ENCODE measurements at regions not wholly inside any gene's neighbourhood (a gene's known extent, or its start where the extent isn't known, plus 50 kb on each side); places are given as distances from the start of the nearest gene placed in this dataset.
A peak's percentile ranks its signal among the peaks of the same experiment; 100 is the strongest.
"Not testable (repeated sequence)": the region's sequence is repeated elsewhere in the genome, so short reads cannot be mapped to it uniquely, and the experiment has no call there.

DNA sequence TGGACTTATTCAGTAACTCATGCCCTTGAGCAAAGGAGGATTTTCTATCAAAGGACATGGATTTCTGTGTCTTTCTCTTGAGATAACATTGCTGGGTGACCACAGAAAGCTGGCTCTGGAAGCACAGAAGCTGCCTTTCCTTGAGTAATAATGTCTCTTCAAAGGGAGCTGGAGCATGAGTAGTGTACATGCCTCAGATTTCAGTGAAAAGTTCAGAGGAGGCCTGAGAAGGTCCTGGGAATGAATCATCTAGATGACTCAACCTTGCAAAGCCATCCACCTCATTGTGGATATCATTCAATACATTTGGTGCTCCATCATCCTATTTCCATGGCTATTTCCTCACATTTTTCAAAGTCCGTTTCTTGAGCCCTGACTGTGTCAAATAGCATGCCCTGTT, 77.6 kb upstream of the OR4M2 start:
- no CpG with 5 or more reads among the region's 1 CpG for WGBS, 2 donors
- H3K4me1 ChIP-seq (ENCODE audit: control insufficient read depth in 1 of 2, insufficient read depth in 2 of 2, low read length in 2 of 2); ATAC-seq (ENCODE audit: low FRiP score); H3K27me3 ChIP-seq (ENCODE audit: control insufficient read depth in 1 of 2, insufficient read depth in 2 of 2, low read length in 1 of 2); intact Hi-C loops (cut with DNase I); H3K9me3 ChIP-seq (ENCODE audit: control insufficient read depth, low read length); H3K27ac ChIP-seq (ENCODE audit: low read depth in 1 of 2, low read length in 2 of 2); H3K36me3 ChIP-seq (ENCODE audit: control insufficient read depth in 1 of 2, insufficient read depth in 2 of 2, low read length in 1 of 2); H3K4me3 ChIP-seq (ENCODE audit: low read length in 2 of 2); DNase-seq: not testable (repeated sequence)

DNA sequence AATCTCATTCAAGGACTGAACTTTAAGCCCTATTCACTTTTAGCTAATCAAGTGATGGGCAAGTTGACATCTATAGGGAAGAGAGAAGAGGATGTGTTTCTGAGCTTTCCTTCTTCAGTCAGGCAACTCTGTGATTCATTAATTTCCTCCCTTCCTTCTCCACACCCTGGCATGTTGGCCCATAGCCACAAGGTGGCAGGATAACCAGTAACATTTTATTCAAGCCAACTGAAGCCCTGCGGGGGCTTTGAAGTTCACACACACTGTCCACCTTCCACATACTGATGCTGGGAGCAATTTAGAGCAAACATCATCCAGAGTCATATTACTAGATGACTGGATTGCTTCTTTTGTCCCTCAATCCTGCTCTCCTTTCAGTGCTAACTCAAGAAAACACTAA, 91.2 kb upstream of the OR4M2 start:
- H3K27me3 ChIP-seq (ENCODE audit: control insufficient read depth in 1 of 2, insufficient read depth in 2 of 2, low read length in 1 of 2); intact Hi-C loops (cut with DNase I); H3K4me3 ChIP-seq (ENCODE audit: low read length in 2 of 2); ATAC-seq (ENCODE audit: low FRiP score); H3K9me3 ChIP-seq (ENCODE audit: control insufficient read depth, low read length); H3K36me3 ChIP-seq (ENCODE audit: control insufficient read depth in 1 of 2, insufficient read depth in 2 of 2, low read length in 1 of 2); H3K27ac ChIP-seq (ENCODE audit: low read depth in 1 of 2, low read length in 2 of 2); H3K4me1 ChIP-seq (ENCODE audit: control insufficient read depth in 1 of 2, insufficient read depth in 2 of 2, low read length in 2 of 2); DNase-seq: not testable (repeated sequence)
- no CpG with 5 or more reads among the region's 1 CpG for WGBS, 2 donors

DNA sequence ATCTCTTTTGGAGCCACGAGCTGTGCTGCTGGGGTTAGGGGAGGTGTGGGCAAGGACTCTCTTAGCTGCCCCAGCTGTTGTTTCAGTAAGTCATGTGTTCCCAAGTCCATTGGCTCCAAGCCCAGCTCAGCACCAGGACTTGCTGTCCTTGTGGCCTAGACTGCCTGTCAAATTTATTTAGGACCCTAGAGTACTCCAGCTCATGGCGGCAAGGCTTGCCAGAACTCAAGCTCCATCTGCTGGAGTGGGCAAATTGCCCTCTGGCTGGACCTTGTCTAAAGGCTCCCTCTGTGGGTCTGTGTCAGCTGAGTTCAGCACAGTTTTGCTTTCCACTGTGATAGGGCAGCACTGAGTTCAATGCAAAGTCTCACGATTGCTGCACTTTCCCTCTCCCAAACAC, 96.5 kb upstream of the OR4M2 start:
- H3K27me3 ChIP-seq (ENCODE audit: control insufficient read depth in 1 of 2, insufficient read depth in 2 of 2, low read length in 1 of 2); H3K9me3 ChIP-seq (ENCODE audit: control insufficient read depth, low read length); H3K4me3 ChIP-seq (ENCODE audit: low read length in 2 of 2); intact Hi-C loops (cut with DNase I); H3K4me1 ChIP-seq (ENCODE audit: control insufficient read depth in 1 of 2, insufficient read depth in 2 of 2, low read length in 2 of 2); H3K27ac ChIP-seq (ENCODE audit: low read depth in 1 of 2, low read length in 2 of 2); DNase-seq; ATAC-seq (ENCODE audit: low FRiP score); H3K36me3 ChIP-seq (ENCODE audit: control insufficient read depth in 1 of 2, insufficient read depth in 2 of 2, low read length in 1 of 2): not testable (repeated sequence)
- WGBS, 2 donors, result no CpG with 5 or more reads among the region's 3 CpGs

DNA sequence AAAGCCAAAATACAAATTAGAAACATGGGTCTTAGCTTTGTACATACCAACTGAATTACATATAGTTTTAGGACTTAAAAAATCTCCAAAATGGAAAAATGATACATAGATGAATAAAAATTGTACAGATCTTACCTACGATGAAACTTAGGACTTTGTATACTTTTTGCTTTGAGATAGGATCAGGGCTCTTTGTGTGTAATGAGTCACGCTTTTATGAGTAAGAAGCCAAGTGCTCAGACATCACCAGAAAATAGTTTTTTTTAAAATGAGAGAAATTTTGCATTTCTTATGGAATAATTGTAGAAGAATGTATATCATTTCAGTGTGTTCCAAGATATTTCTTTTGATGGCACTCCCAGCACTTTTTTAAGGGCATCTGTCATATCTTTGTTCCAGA, 100.4 kb upstream of the OR4M2 start:
- H3K4me3 ChIP-seq (ENCODE audit: low read length in 2 of 2); intact Hi-C loops (cut with DNase I); H3K4me1 ChIP-seq (ENCODE audit: control insufficient read depth in 1 of 2, insufficient read depth in 2 of 2, low read length in 2 of 2); ATAC-seq (ENCODE audit: low FRiP score); H3K27me3 ChIP-seq (ENCODE audit: control insufficient read depth in 1 of 2, insufficient read depth in 2 of 2, low read length in 1 of 2); H3K27ac ChIP-seq (ENCODE audit: low read depth in 1 of 2, low read length in 2 of 2); DNase-seq; H3K9me3 ChIP-seq (ENCODE audit: control insufficient read depth, low read length); H3K36me3 ChIP-seq (ENCODE audit: control insufficient read depth in 1 of 2, insufficient read depth in 2 of 2, low read length in 1 of 2): not testable (repeated sequence)
- no CpG with 5 or more reads among the region's 2 CpGs for WGBS, 2 donors

DNA sequence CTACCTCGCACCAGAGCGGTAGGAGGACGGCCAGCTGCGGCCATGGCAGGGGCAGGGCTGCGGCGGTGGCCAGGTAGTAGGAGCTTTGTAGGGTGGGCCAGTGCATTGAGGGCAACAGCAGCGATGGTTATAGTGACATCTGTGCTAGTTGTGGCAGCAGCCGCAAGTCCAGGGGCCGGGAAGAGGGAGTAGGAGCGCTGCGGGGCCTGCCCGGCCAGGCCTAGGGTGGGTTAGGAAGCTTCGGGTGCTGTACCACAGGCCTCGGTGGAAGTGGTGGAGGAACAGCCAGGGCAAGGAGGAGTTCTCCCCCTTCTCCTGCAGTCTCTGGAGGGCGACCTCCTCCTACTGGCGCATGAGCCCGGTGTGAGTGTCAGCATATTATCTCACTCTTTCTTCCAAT, 76.2 kb upstream of the POTEB start:
- 92 to 93% methylated on average over 8 to 10 of the region's 17 CpGs for WGBS, 2 donors
- intact Hi-C loops (cut with DNase I); H3K9me3 ChIP-seq (ENCODE audit: control insufficient read depth, low read length); ATAC-seq (ENCODE audit: low FRiP score); H3K4me3 ChIP-seq (ENCODE audit: low read length in 2 of 2); H3K36me3 ChIP-seq (ENCODE audit: control insufficient read depth in 1 of 2, insufficient read depth in 2 of 2, low read length in 1 of 2); H3K27ac ChIP-seq (ENCODE audit: low read depth in 1 of 2, low read length in 2 of 2); H3K4me1 ChIP-seq (ENCODE audit: control insufficient read depth in 1 of 2, insufficient read depth in 2 of 2, low read length in 2 of 2); H3K27me3 ChIP-seq (ENCODE audit: control insufficient read depth in 1 of 2, insufficient read depth in 2 of 2, low read length in 1 of 2): not testable (repeated sequence)
- DNase-seq, result peak in 1 of 2 donors; percentile 1

DNA sequence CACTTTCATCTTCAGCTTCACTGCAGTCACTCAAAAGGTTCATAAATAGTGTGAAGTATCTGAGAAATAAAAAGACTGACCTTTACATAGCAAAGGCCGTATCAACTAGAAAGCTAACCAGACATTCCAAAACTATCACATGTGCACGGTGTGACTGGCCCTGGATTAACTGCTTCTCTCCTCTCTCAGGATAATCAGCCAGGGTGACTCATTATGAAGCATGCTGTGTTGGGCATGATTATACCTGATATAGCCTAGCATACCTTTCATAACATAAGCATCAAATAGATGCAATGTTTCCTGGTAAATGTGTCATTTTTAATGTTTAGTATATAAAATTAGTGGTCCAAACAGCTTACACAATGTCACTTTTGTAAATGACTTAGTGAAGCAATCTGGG, 62.8 kb upstream of the POTEB start:
- H3K36me3 ChIP-seq (ENCODE audit: control insufficient read depth in 1 of 2, insufficient read depth in 2 of 2, low read length in 1 of 2); DNase-seq; H3K27ac ChIP-seq (ENCODE audit: low read depth in 1 of 2, low read length in 2 of 2); H3K4me3 ChIP-seq (ENCODE audit: low read length in 2 of 2); H3K4me1 ChIP-seq (ENCODE audit: control insufficient read depth in 1 of 2, insufficient read depth in 2 of 2, low read length in 2 of 2); H3K27me3 ChIP-seq (ENCODE audit: control insufficient read depth in 1 of 2, insufficient read depth in 2 of 2, low read length in 1 of 2); ATAC-seq (ENCODE audit: low FRiP score); H3K9me3 ChIP-seq (ENCODE audit: control insufficient read depth, low read length); intact Hi-C loops (cut with DNase I): not testable (repeated sequence)
- WGBS, 2 donors, result no CpG with 5 or more reads among the region's 2 CpGs

Small RNAs in the stretch of these regions (microRNA-seq; reads per million reads assigned to microRNA genes)
- 0 reads per million in 2 donors for gene MIR5701-3

Data from aorta (tissue), 5 donors.